ENCODE measurements at regions not wholly inside any gene's neighbourhood (a gene's known extent, or its start where the extent isn't known, plus 50 kb on each side); places are given as distances from the start of the nearest gene placed in this dataset.
A peak's percentile ranks its signal among the peaks of the same experiment; 100 is the strongest.
"Not testable (repeated sequence)": the region's sequence is repeated elsewhere in the genome, so short reads cannot be mapped to it uniquely, and the experiment has no call there.

- not testable (repeated sequence) for DNase-seq (ENCODE audit: low read depth in 1 of 2, low spot score in 1 of 2)
These were observed 153.8 kb upstream of the PDCD2 start for GRCh38 chr6:170738263-170738662.

DNA sequence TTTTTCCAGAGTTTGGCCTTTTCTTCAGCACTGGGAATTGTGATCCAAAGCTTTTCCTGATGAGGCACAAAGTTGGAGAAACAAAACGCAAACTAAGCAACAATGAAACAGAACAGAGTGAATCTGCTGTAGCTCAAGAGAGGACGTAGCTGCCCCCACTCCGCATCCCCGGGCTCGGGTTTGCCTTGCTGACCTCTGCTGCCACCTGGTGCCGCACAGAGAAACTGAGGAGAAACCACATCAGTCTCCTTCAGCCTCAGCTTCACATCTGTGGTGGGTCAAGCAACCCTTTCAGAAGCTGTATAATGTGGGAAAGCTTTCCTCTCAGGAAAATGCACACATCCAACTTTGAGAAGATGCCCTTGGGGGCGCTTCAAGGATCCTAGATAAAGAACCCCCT lies 151.9 kb upstream of the PDCD2 start:
- DNase-seq (ENCODE audit: low read depth in 1 of 2, low spot score in 1 of 2), result not testable (repeated sequence)

DNA sequence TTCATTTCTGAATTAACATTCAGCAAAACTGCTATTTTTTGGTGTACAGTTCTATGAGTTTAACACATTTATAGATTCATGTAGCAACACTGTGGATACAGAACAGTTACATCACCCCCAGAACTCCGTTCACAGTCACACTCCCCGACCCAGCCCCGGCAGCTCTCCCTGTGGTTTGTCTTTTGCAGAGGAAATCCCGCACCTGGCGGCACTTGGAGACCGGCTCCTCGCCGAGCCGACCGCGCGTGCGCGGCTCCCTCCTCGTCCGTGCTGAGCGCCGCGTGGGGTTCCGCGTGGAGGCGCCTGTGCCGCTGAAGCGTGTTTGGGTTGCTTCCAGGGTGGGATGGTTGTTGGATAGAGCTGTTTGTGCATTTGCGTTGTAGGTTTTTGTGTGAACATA lies 132.6 kb upstream of the PDCD2 start:
- DNase-seq (ENCODE audit: low read depth in 1 of 2, low spot score in 1 of 2), result peak in 1 of 2 donors; percentile 12

- not testable (repeated sequence) for DNase-seq (ENCODE audit: low read depth in 1 of 2, low spot score in 1 of 2)
These were observed 128.3 kb upstream of the PDCD2 start for GRCh38 chr6:170712702-170713101.

GRCh38 chr6:170700178-170700577 lies 115.7 kb upstream of the PDCD2 start:
- not testable (repeated sequence) for DNase-seq (ENCODE audit: low read depth in 1 of 2, low spot score in 1 of 2)
